Brain microvascular endothelial cell (primary cell): ENCODE measurements at regions not wholly inside any gene's neighbourhood (a gene's known extent, or its start where the extent isn't known, plus 50 kb on each side); places are given as distances from the start of the nearest gene placed in this dataset.

Experiments
- DNase-seq: peaks from one replicate; pipeline ENCODE4 v3.0.0-alpha.2; 2020
- H3K27ac ChIP-seq: fragments of 250-450 bp; sonication (Bioruptor Pico); 2 replicates; pipeline ENCODE4 v1.5.1; 2020; ENCODE audit warnings: mild to moderate bottlenecking, moderate library complexity
- H3K27me3 ChIP-seq: fragments of 250-450 bp; sonication (Bioruptor Pico); replicated peaks from 2 replicates; pipeline ENCODE4 v1.5.1; 2020; ENCODE audit warnings: mild to moderate bottlenecking
- H3K36me3 ChIP-seq: fragments of 250-450 bp; sonication (Bioruptor Pico); replicated peaks from 2 replicates; pipeline ENCODE4 v1.5.1; 2020; ENCODE audit warnings: mild to moderate bottlenecking
- H3K4me3 ChIP-seq: 2 replicates; pipeline ENCODE4 v1.5.1; 2011; ENCODE audit warnings: low read depth, mild to moderate bottlenecking, control low read depth, low read length, moderate library complexity
- CTCF ChIP-seq: IDR thresholded peaks from 2 replicates; pipeline ENCODE4 v1.5.1; 2011; ENCODE audit warnings: low read depth, mild to moderate bottlenecking, moderate library complexity, low read length, control low read depth, inconsistent platforms; ENCODE audit errors: missing control alignments
- in situ Hi-C: cut with HindIII; loops from 2 replicates; pipeline ENCODE4 v1.10.0; 2017; ENCODE audit warnings: low sequenced_read_pairs, low pct_ligation_motif_present

DNA sequence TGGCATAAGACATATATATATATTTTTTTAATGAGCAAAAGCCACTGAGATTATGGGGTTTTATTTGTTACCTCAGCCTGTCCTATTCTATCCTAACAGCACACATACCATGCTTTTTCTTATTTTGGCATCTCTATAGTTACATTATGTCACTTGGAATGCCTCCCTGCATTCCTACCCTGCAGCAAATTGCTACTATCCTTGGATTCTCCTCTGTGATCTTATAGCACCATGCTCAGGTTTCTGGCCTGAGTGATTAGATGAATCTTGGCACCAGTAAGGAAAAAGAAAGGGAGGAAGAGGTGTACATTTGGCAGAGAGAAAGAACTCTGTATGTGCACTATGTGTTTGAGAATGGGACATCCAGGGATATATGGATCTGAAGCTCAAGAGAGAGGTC lies 86.3 kb upstream of the PELI1 start:
- no peak overlapping the region for H3K27ac ChIP-seq
- no peaks in the 10 kb centered on the region for H3K36me3 ChIP-seq
- in situ Hi-C loops = no loop called here
- no peak for TF ChIP-seq CTCF
- no peaks in the 10 kb centered on the region for H3K27me3 ChIP-seq
- no peak overlapping the region for H3K4me3 ChIP-seq
- no peak for DNase-seq

- TF ChIP-seq CTCF = no peak
- in situ Hi-C loops = no loop called here
- H3K4me3 ChIP-seq = no peak overlapping the region
Measured at GRCh38 chr2:64232266-64232665, 88.0 kb upstream of the PELI1 start.

GRCh38 chr2:64233376-64233922 lies 89.2 kb upstream of the PELI1 start:
- Histone ChIP-seq H3K27me3 (no peaks in the 10 kb centered on the region), H3K4me3 (no peak overlapping the region), H3K27ac (no peak overlapping the region), H3K36me3 (no peaks in the 10 kb centered on the region)
- DNase-seq = no peak
- no peak for TF ChIP-seq CTCF
- in situ Hi-C loops = no loop called here

More at GRCh38 chr2:64232266-64232665, 88.0 kb upstream of the PELI1 start:
- H3K27ac ChIP-seq = no peak overlapping the region
- no peak for DNase-seq
- H3K27me3 ChIP-seq = no peaks in the 10 kb centered on the region
- no peaks in the 10 kb centered on the region for H3K36me3 ChIP-seq

DNA sequence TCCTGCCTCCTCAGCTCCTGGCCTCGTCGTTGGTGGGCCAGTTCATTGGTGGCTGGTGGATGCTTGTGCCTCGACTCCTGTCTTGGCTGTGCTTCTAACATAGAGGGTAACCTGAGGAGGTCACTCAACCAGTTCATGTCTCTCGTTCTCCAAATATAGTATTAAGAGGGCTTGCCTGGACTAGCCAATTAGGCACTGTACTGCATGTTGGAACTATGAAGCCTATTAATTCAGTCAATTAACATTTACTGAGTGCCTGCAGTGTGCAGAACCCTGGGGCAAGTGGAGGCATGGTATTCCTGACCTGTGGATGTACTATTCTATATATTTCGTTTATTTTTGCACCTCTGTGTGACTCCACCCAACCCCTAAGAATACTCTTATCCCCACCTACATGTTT lies 89.9 kb upstream of the PELI1 start:
- Histone ChIP-seq H3K4me3 (no peak overlapping the region), H3K36me3 (no peaks in the 10 kb centered on the region), H3K27me3 (no peaks in the 10 kb centered on the region), H3K27ac (no peak overlapping the region)
- in situ Hi-C loops = no loop called here
- TF ChIP-seq CTCF = no peak
- DNase-seq = no peak

GRCh38 chr2:64234785-64235184 lies 90.6 kb upstream of the PELI1 start:
- H3K36me3 ChIP-seq = no peaks in the 10 kb centered on the region
- H3K27me3 ChIP-seq = no peaks in the 10 kb centered on the region
- in situ Hi-C loops = no loop called here
- H3K27ac ChIP-seq = no peak overlapping the region
- DNase-seq = no peak
- no peak overlapping the region for H3K4me3 ChIP-seq
- TF ChIP-seq CTCF = no peak

DNA sequence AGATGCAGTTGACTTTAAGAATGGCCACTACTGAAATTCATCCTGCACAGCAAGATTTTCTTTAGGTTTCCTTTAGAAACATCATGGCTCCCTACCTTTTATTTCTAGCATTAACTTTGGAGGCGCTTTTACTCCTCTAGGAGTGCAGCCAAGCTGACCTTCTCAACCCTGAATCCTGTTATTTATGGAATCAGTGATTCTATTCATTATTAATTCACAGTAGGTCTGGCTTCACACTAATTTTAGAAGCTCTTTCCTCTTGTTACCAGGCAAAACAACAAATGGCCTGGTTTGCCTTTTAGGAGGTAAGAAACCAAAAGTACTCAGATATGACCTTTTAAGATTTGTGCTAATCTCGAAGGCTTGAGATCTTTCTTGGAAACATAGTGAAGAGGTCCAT lies 93.0 kb upstream of the PELI1 start:
- H3K27ac ChIP-seq = no peak overlapping the region
- no peak for TF ChIP-seq CTCF
- no peaks in the 10 kb centered on the region for H3K36me3 ChIP-seq
- no peak for DNase-seq
- no peak overlapping the region for H3K4me3 ChIP-seq
- in situ Hi-C loops = no loop called here
- no peaks in the 10 kb centered on the region for H3K27me3 ChIP-seq
